ENCODE measurements at regions not wholly inside any gene's neighbourhood (a gene's known extent, or its start where the extent isn't known, plus 50 kb on each side); places are given as distances from the start of the nearest gene placed in this dataset.

- H3K4me3 ChIP-seq (ENCODE audit: low read depth, low read length) = no peak overlapping the region
Measured at GRCh38 chr22:27212617-27213177, 555.3 kb downstream of the MIAT start.

GRCh38 chr22:27213294-27213693, 555.9 kb downstream of the MIAT start:
- H3K27ac ChIP-seq (ENCODE audit: low read depth, low read length) = no peak overlapping the region
- no peaks in the 10 kb centered on the region for H3K9me3 ChIP-seq (ENCODE audit: control insufficient read depth, insufficient read depth, low read length)
- H3K9ac ChIP-seq (ENCODE audit: low read depth, low read length) = no peak overlapping the region
- H3K4me3 ChIP-seq (ENCODE audit: low read depth, low read length) = no peak overlapping the region
- no peaks in the 10 kb centered on the region for H3K27me3 ChIP-seq (ENCODE audit: control insufficient read depth, insufficient read depth, low read length)
- no peaks in the 10 kb centered on the region for H3K36me3 ChIP-seq (ENCODE audit: control insufficient read depth, insufficient read depth, low read length)
- no peaks in the 10 kb centered on the region for H3K4me1 ChIP-seq (ENCODE audit: control insufficient read depth, insufficient read depth, low read length)

More at GRCh38 chr22:27212617-27213177, 555.3 kb downstream of the MIAT start:
- no peaks in the 10 kb centered on the region for H3K36me3 ChIP-seq (ENCODE audit: control insufficient read depth, insufficient read depth, low read length)
- H3K4me1 ChIP-seq (ENCODE audit: control insufficient read depth, insufficient read depth, low read length) = no peaks in the 10 kb centered on the region
- no peaks in the 10 kb centered on the region for H3K9me3 ChIP-seq (ENCODE audit: control insufficient read depth, insufficient read depth, low read length)
- H3K27me3 ChIP-seq (ENCODE audit: control insufficient read depth, insufficient read depth, low read length) = no peaks in the 10 kb centered on the region
- no peak overlapping the region for H3K9ac ChIP-seq (ENCODE audit: low read depth, low read length)
- no peak overlapping the region for H3K27ac ChIP-seq (ENCODE audit: low read depth, low read length)

DNA sequence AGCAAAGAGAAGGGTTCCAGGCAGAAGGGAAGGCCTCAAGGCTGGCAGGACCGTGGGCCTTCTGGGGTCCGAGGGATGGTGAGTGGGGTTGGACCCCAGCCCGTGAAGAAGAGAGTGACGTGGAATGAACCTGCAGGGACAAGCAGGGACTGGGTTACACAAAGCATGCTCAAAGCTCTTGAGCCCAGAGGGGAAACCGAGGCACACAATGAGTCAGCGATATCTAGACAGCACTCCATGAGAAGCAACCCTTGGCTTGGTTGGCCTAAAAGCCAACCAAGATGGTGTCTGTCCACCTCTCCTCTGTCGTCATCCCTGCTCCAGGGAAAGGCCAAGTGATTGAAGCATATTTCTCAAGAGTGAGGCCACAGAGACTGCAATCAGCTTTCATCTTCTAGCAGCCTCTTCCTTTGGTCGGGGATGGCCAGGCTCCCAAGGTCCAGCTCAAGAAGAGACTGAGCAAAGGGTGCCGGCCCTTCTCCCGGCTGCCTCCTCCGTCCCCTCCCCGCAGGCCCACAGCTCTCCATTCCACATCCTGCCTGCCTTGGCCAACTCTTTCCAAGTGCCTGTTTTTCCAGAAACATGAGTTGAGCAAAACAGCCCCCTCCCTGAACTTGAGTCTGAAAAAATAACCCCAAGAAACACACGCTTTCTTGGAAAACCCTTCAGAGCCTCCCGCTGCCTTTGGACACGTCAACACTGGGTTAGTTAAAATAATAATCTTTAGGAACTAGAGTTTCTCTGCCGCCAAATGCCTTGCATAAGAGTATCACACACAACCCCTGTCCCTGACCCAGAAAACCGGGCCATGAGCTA, 556.6 kb downstream of the MIAT start:
- no peaks in the 10 kb centered on the region for H3K27me3 ChIP-seq (ENCODE audit: control insufficient read depth, insufficient read depth, low read length)
- H3K4me3 ChIP-seq (ENCODE audit: low read depth, low read length) = no peak overlapping the region
- no peaks in the 10 kb centered on the region for H3K36me3 ChIP-seq (ENCODE audit: control insufficient read depth, insufficient read depth, low read length)
- H3K9ac ChIP-seq (ENCODE audit: low read depth, low read length) = no peak overlapping the region
- H3K9me3 ChIP-seq (ENCODE audit: control insufficient read depth, insufficient read depth, low read length) = no peaks in the 10 kb centered on the region
- H3K27ac ChIP-seq (ENCODE audit: low read depth, low read length) = no peak overlapping the region
- no peaks in the 10 kb centered on the region for H3K4me1 ChIP-seq (ENCODE audit: control insufficient read depth, insufficient read depth, low read length)

DNA sequence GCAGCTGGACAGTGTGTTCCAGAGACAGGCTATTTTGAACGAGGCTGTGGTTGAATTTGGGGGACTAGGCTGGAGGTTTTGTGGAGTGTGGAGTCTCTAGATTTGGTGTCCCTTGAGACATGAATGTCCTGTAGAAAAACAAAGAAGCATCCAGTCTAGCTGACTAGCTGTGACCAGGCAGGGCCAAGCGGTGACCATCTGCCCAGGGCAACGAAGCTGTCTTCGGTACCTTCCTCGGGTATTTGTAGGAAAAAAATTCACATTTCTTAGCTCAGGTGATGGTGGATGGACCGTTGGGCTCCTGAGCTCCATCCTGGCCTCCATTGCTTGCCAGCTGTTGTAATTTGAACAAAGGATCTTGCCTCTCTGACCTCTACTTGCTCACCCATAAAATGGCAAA, 557.3 kb downstream of the MIAT start:
- H3K4me3 ChIP-seq (ENCODE audit: low read depth, low read length) = no peak overlapping the region
- no peaks in the 10 kb centered on the region for H3K27me3 ChIP-seq (ENCODE audit: control insufficient read depth, insufficient read depth, low read length)
- no peaks in the 10 kb centered on the region for H3K4me1 ChIP-seq (ENCODE audit: control insufficient read depth, insufficient read depth, low read length)

GRCh38 chr22:27215871-27216270, 558.5 kb downstream of the MIAT start:
- Histone ChIP-seq H3K9ac (ENCODE audit: low read depth, low read length) (no peak overlapping the region), H3K27ac (ENCODE audit: low read depth, low read length) (no peak overlapping the region), H3K36me3 (ENCODE audit: control insufficient read depth, insufficient read depth, low read length) (no peaks in the 10 kb centered on the region), H3K4me3 (ENCODE audit: low read depth, low read length) (no peak overlapping the region), H3K27me3 (ENCODE audit: control insufficient read depth, insufficient read depth, low read length) (no peaks in the 10 kb centered on the region), H3K9me3 (ENCODE audit: control insufficient read depth, insufficient read depth, low read length) (no peaks in the 10 kb centered on the region), H3K4me1 (ENCODE audit: control insufficient read depth, insufficient read depth, low read length) (no peaks in the 10 kb centered on the region)

More for the DNA sequence above, 557.3 kb downstream of the MIAT start:
- Histone ChIP-seq H3K36me3 (ENCODE audit: control insufficient read depth, insufficient read depth, low read length) (no peaks in the 10 kb centered on the region), H3K27ac (ENCODE audit: low read depth, low read length) (no peak overlapping the region), H3K9ac (ENCODE audit: low read depth, low read length) (no peak overlapping the region), H3K9me3 (ENCODE audit: control insufficient read depth, insufficient read depth, low read length) (no peaks in the 10 kb centered on the region)

DNA sequence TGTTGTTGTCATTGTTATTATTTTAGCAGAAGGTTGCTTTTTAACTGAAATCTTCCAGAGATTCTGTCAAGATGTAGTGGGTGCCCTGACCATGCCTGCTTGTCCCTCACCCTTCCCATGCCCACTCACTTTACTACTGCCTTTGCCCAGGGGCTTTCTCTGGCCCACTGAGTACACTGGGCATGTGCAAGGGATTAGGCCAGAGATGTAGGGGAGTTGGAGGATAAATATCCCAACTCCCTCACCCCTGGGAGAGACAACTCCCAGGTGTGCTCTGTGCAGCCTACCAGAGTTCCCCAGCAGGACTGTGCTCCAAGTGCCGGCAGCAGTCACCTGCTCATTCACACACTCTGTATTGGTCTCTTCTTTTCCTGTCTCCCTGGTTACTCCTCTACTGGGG, 559.1 kb downstream of the MIAT start:
- Histone ChIP-seq H3K27me3 (ENCODE audit: control insufficient read depth, insufficient read depth, low read length) (no peaks in the 10 kb centered on the region), H3K9me3 (ENCODE audit: control insufficient read depth, insufficient read depth, low read length) (no peaks in the 10 kb centered on the region), H3K36me3 (ENCODE audit: control insufficient read depth, insufficient read depth, low read length) (no peaks in the 10 kb centered on the region), H3K27ac (ENCODE audit: low read depth, low read length) (no peak overlapping the region), H3K4me1 (ENCODE audit: control insufficient read depth, insufficient read depth, low read length) (no peaks in the 10 kb centered on the region), H3K9ac (ENCODE audit: low read depth, low read length) (no peak overlapping the region), H3K4me3 (ENCODE audit: low read depth, low read length) (no peak overlapping the region)

DNA sequence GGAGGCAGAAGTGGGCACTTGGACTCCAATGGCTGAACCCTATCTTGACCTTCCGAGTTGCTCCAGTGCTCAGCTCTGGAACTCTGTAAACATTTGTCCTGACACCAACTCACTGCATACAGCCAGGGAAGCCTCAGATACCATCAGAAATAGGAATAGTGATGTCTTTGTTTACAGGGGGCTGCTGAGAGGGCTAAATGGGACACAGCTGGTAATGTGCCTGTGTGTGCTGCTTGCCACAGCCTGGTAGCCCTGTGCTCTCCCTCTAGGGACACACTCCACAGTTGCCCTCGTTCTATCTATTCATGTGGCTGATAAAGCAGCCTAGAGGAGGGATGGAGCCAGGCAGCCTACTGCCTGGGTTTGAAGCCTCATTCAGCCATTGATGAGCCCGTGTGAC, 559.8 kb downstream of the MIAT start:
- no peaks in the 10 kb centered on the region for H3K36me3 ChIP-seq (ENCODE audit: control insufficient read depth, insufficient read depth, low read length)
- no peak overlapping the region for H3K9ac ChIP-seq (ENCODE audit: low read depth, low read length)
- no peaks in the 10 kb centered on the region for H3K4me1 ChIP-seq (ENCODE audit: control insufficient read depth, insufficient read depth, low read length)
- no peak overlapping the region for H3K27ac ChIP-seq (ENCODE audit: low read depth, low read length)
- H3K9me3 ChIP-seq (ENCODE audit: control insufficient read depth, insufficient read depth, low read length) = no peaks in the 10 kb centered on the region
- H3K4me3 ChIP-seq (ENCODE audit: low read depth, low read length) = no peak overlapping the region
- H3K27me3 ChIP-seq (ENCODE audit: control insufficient read depth, insufficient read depth, low read length) = no peaks in the 10 kb centered on the region

GRCh38 chr22:27218012-27218920, 560.9 kb downstream of the MIAT start:
- Histone ChIP-seq H3K4me1 (ENCODE audit: control insufficient read depth, insufficient read depth, low read length) (no peaks in the 10 kb centered on the region), H3K9ac (ENCODE audit: low read depth, low read length) (no peak overlapping the region), H3K36me3 (ENCODE audit: control insufficient read depth, insufficient read depth, low read length) (no peaks in the 10 kb centered on the region), H3K9me3 (ENCODE audit: control insufficient read depth, insufficient read depth, low read length) (no peaks in the 10 kb centered on the region), H3K4me3 (ENCODE audit: low read depth, low read length) (no peak overlapping the region), H3K27ac (ENCODE audit: low read depth, low read length) (no peak overlapping the region), H3K27me3 (ENCODE audit: control insufficient read depth, insufficient read depth, low read length) (no peaks in the 10 kb centered on the region)

GRCh38 chr22:27219036-27219435, 561.6 kb downstream of the MIAT start:
- H3K9ac ChIP-seq (ENCODE audit: low read depth, low read length) = no peak overlapping the region
- H3K4me3 ChIP-seq (ENCODE audit: low read depth, low read length) = no peak overlapping the region
- no peak overlapping the region for H3K27ac ChIP-seq (ENCODE audit: low read depth, low read length)
- H3K27me3 ChIP-seq (ENCODE audit: control insufficient read depth, insufficient read depth, low read length) = no peaks in the 10 kb centered on the region
- H3K4me1 ChIP-seq (ENCODE audit: control insufficient read depth, insufficient read depth, low read length) = no peaks in the 10 kb centered on the region
- no peaks in the 10 kb centered on the region for H3K9me3 ChIP-seq (ENCODE audit: control insufficient read depth, insufficient read depth, low read length)
- H3K36me3 ChIP-seq (ENCODE audit: control insufficient read depth, insufficient read depth, low read length) = no peaks in the 10 kb centered on the region

- no peak overlapping the region for H3K27ac ChIP-seq (ENCODE audit: low read depth, low read length)
Measured at GRCh38 chr22:27220339-27220738, 563.0 kb downstream of the MIAT start.

GRCh38 chr22:27222178-27222577, 564.8 kb downstream of the MIAT start:
- no peaks in the 10 kb centered on the region; the same call in 1 of the 2 replicates for H3K4me1 ChIP-seq (ENCODE audit: control insufficient read depth, insufficient read depth, low read length)
- H3K27ac ChIP-seq (ENCODE audit: low read depth, low read length) = no peak overlapping the region
- H3K9me3 ChIP-seq (ENCODE audit: control insufficient read depth, insufficient read depth, low read length) = no peaks in the 10 kb centered on the region
- no peak overlapping the region for H3K4me3 ChIP-seq (ENCODE audit: low read depth, low read length)
- H3K27me3 ChIP-seq (ENCODE audit: control insufficient read depth, insufficient read depth, low read length) = no peaks in the 10 kb centered on the region
- no peaks in the 10 kb centered on the region for H3K36me3 ChIP-seq (ENCODE audit: control insufficient read depth, insufficient read depth, low read length)
- no peak overlapping the region for H3K9ac ChIP-seq (ENCODE audit: low read depth, low read length)

More at GRCh38 chr22:27220339-27220738, 563.0 kb downstream of the MIAT start:
- Histone ChIP-seq H3K36me3 (ENCODE audit: control insufficient read depth, insufficient read depth, low read length) (no peaks in the 10 kb centered on the region), H3K9me3 (ENCODE audit: control insufficient read depth, insufficient read depth, low read length) (no peaks in the 10 kb centered on the region), H3K4me3 (ENCODE audit: low read depth, low read length) (no peak overlapping the region), H3K9ac (ENCODE audit: low read depth, low read length) (no peak overlapping the region), H3K27me3 (ENCODE audit: control insufficient read depth, insufficient read depth, low read length) (no peaks in the 10 kb centered on the region), H3K4me1 (ENCODE audit: control insufficient read depth, insufficient read depth, low read length) (no peaks in the 10 kb centered on the region; the same call in 1 of the 2 replicates)

Data from HUES48 (cell line).